OCI-LY7 (cell line): ENCODE measurements at regions not wholly inside any gene's neighbourhood (a gene's known extent, or its start where the extent isn't known, plus 50 kb on each side); places are given as distances from the start of the nearest gene placed in this dataset.

ENCODE experiments used
- EZH2phosphoT487 ChIP-seq: fragments of 200-600 bp; sonication (generic); IDR thresholded peaks from 2 replicates; pipeline ENCODE4 v1.6.1; 2018; ENCODE audit warnings: low read depth, borderline replicate concordance, mild to moderate bottlenecking, mixed run types, antibody characterized with exemption, low read length, moderate library complexity, mixed read lengths
- TF ChIP-seq, protein P1 (sequence below): fragments of 200-600 bp; sonication (generic); conservative IDR thresholded peaks from 2 replicates; pipeline ENCODE4 v1.5.1; 2014; ENCODE audit warnings: mild to moderate bottlenecking, antibody characterized with exemption, low read length, moderate library complexity, mixed read lengths

- TF ChIP-seq, protein P1, sequence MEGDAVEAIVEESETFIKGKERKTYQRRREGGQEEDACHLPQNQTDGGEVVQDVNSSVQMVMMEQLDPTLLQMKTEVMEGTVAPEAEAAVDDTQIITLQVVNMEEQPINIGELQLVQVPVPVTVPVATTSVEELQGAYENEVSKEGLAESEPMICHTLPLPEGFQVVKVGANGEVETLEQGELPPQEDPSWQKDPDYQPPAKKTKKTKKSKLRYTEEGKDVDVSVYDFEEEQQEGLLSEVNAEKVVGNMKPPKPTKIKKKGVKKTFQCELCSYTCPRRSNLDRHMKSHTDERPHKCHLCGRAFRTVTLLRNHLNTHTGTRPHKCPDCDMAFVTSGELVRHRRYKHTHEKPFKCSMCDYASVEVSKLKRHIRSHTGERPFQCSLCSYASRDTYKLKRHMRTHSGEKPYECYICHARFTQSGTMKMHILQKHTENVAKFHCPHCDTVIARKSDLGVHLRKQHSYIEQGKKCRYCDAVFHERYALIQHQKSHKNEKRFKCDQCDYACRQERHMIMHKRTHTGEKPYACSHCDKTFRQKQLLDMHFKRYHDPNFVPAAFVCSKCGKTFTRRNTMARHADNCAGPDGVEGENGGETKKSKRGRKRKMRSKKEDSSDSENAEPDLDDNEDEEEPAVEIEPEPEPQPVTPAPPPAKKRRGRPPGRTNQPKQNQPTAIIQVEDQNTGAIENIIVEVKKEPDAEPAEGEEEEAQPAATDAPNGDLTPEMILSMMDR: no peak
- no peak for TF ChIP-seq EZH2phosphoT487
These were observed 434.6 kb upstream of the FRG1 start for GRCh38 chr4:189506080-189506479.
